Loucy (cell line): ENCODE measurements at regions not wholly inside any gene's neighbourhood (a gene's known extent, or its start where the extent isn't known, plus 50 kb on each side); places are given as distances from the start of the nearest gene placed in this dataset.

Experiments
- EZH2phosphoT487 ChIP-seq: fragments of 200-600 bp; IDR thresholded peaks from 2 replicates; pipeline ENCODE4 v1.6.1; 2018; ENCODE audit warnings: antibody characterized with exemption, mild to moderate bottlenecking, moderate library complexity, borderline replicate concordance
- TF ChIP-seq, protein P1 (sequence below): fragments of 200-600 bp; sonication (generic); conservative IDR thresholded peaks from 2 replicates; pipeline ENCODE4 v1.5.1; 2014; ENCODE audit warnings: mild to moderate bottlenecking, antibody characterized with exemption, low read length

DNA sequence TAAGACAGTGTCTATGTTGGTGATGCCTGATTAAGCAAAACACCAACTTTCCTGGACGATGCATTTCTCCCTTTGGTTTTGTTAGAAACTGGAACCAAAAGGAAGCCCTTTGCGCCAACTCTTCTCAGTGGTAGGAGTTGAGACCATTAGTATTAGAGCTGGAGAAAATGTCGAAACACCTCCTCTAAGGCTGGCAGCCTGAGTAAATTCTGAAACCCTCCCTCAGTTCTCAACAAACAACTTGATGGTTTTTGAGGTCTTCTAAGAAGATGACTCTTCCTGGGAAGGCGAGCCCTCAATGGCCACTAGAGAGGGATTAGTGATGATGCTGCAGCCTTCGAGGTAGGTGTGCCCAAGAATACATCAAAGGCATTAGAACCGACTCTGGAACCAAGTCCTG, 78.4 kb upstream of the CCN6 start:
- TF ChIP-seq, protein P1, sequence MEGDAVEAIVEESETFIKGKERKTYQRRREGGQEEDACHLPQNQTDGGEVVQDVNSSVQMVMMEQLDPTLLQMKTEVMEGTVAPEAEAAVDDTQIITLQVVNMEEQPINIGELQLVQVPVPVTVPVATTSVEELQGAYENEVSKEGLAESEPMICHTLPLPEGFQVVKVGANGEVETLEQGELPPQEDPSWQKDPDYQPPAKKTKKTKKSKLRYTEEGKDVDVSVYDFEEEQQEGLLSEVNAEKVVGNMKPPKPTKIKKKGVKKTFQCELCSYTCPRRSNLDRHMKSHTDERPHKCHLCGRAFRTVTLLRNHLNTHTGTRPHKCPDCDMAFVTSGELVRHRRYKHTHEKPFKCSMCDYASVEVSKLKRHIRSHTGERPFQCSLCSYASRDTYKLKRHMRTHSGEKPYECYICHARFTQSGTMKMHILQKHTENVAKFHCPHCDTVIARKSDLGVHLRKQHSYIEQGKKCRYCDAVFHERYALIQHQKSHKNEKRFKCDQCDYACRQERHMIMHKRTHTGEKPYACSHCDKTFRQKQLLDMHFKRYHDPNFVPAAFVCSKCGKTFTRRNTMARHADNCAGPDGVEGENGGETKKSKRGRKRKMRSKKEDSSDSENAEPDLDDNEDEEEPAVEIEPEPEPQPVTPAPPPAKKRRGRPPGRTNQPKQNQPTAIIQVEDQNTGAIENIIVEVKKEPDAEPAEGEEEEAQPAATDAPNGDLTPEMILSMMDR: no peak
- TF ChIP-seq EZH2phosphoT487: no peak
